WTC11 (cell line): ENCODE measurements at regions not wholly inside any gene's neighbourhood (a gene's known extent, or its start where the extent isn't known, plus 50 kb on each side); places are given as distances from the start of the nearest gene placed in this dataset.

Experiments
- ATF2 ChIP-seq: sonication (generic); formaldehyde crosslinking; IDR thresholded peaks from 2 replicates; pipeline ENCODE4 v1.8.1; 2022; ENCODE audit warnings: low read depth, missing genetic modification reagents, borderline replicate concordance
- CREB1 ChIP-seq: sonication (generic); formaldehyde crosslinking; IDR thresholded peaks from 2 replicates; pipeline ENCODE4 v1.8.0; 2023; ENCODE audit warnings: mild to moderate bottlenecking, missing genetic modification reagents
- CREM ChIP-seq: sonication (generic); formaldehyde crosslinking; IDR thresholded peaks from 2 replicates; pipeline ENCODE4 v1.8.1; 2022; ENCODE audit warnings: mild to moderate bottlenecking, missing genetic modification reagents, moderate library complexity
- CTCF ChIP-seq: fragments of 200-600 bp; IDR thresholded peaks from 2 replicates; pipeline ENCODE4 v1.8.0; 2022; ENCODE audit warnings: antibody characterized with exemption
- E2F1 ChIP-seq: sonication (generic); formaldehyde crosslinking; IDR thresholded peaks from 2 replicates; pipeline ENCODE4 v1.8.0; 2022; ENCODE audit warnings: mild to moderate bottlenecking, missing genetic modification reagents
- FOXK1 ChIP-seq: sonication (generic); formaldehyde crosslinking; IDR thresholded peaks from 2 replicates; pipeline ENCODE4 v1.8.0; 2022; ENCODE audit warnings: mild to moderate bottlenecking, moderate library complexity, missing genetic modification reagents
- PREB ChIP-seq: sonication (generic); formaldehyde crosslinking; IDR thresholded peaks from 2 replicates; pipeline ENCODE4 v1.8.1; 2022; ENCODE audit warnings: mild to moderate bottlenecking, missing genetic modification reagents, moderate library complexity, borderline replicate concordance
- STAT6 ChIP-seq: sonication (generic); formaldehyde crosslinking; conservative IDR thresholded peaks from 2 replicates; pipeline ENCODE4 v1.8.1; 2023; ENCODE audit warnings: mild to moderate bottlenecking, low read depth, missing genetic modification reagents, moderate library complexity
- TCF7 ChIP-seq: sonication (generic); formaldehyde crosslinking; IDR thresholded peaks from 2 replicates; pipeline ENCODE4 v1.8.0; 2022; ENCODE audit warnings: mild to moderate bottlenecking, low read depth, missing genetic modification reagents, moderate library complexity
- ZNF232 ChIP-seq: sonication (generic); formaldehyde crosslinking; IDR thresholded peaks from 2 replicates; pipeline ENCODE4 v1.8.0; 2022; ENCODE audit warnings: mild to moderate bottlenecking, missing genetic modification reagents

- no peak for TF ChIP-seq TCF7
- TF ChIP-seq ZNF232 (CRISPR knock-in tag), result no peak
- TF ChIP-seq ATF2 (CRISPR knock-in tag), result no peak
- no peak for TF ChIP-seq CTCF
- no peak for TF ChIP-seq STAT6 (CRISPR knock-in tag)
- TF ChIP-seq E2F1 (CRISPR knock-in tag), result no peak
- TF ChIP-seq CREB1, result no peak
- TF ChIP-seq FOXK1 (CRISPR knock-in tag), result no peak
- no peak for TF ChIP-seq PREB (CRISPR knock-in tag)
- no peak for TF ChIP-seq CREM (CRISPR knock-in tag)
Measured at GRCh38 chr2:239593455-239593854, 192.6 kb upstream of the HDAC4 start.
